DOHH2 (cell line): ENCODE measurements at regions not wholly inside any gene's neighbourhood (a gene's known extent, or its start where the extent isn't known, plus 50 kb on each side); places are given as distances from the start of the nearest gene placed in this dataset.

ENCODE experiments used
- H3F3A ChIP-seq: fragments of 200-600 bp; sonication (generic), shearing (Covaris generic); 2 replicates; pipeline ENCODE4 v1.6.0; 2016; ENCODE audit warnings: antibody characterized with exemption, mild to moderate bottlenecking; ENCODE audit not compliant: control insufficient read depth, insufficient read depth
- H3K27ac ChIP-seq: fragments of 200-600 bp; sonication (generic); 2 replicates; pipeline ENCODE4 v1.5.1; 2014; ENCODE audit warnings: low read depth, mild to moderate bottlenecking, low read length, moderate library complexity
- H3K27me3 ChIP-seq: fragments of 200-600 bp; sonication (generic); 2 replicates; pipeline ENCODE4 v1.6.1; 2014; ENCODE audit warnings: mild to moderate bottlenecking, low read length, mixed read lengths; ENCODE audit not compliant: control insufficient read depth
- H3K36me3 ChIP-seq: fragments of 200-600 bp; sonication (generic); 2 replicates; pipeline ENCODE4 v1.6.1; 2014; ENCODE audit warnings: mild to moderate bottlenecking, low read length, moderate library complexity, mixed read lengths; ENCODE audit not compliant: control insufficient read depth
- H3K4me1 ChIP-seq: fragments of 200-600 bp; sonication (generic); 2 replicates; pipeline ENCODE4 v1.6.1; 2014; ENCODE audit warnings: mild to moderate bottlenecking, low read length, mixed read lengths; ENCODE audit not compliant: control insufficient read depth
- H3K4me2 ChIP-seq: fragments of 200-600 bp; sonication (generic); 2 replicates; pipeline ENCODE4 v1.6.0; 2014; ENCODE audit warnings: mild to moderate bottlenecking, low read length, moderate library complexity
- H3K4me3 ChIP-seq: fragments of 200-600 bp; sonication (generic); 2 replicates; pipeline ENCODE4 v1.5.1; 2014; ENCODE audit warnings: mild to moderate bottlenecking, low read length, mixed read lengths
- H3K79me2 ChIP-seq: fragments of 200-600 bp; sonication (generic); 2 replicates; pipeline ENCODE4 v1.6.1; 2014; ENCODE audit warnings: mild to moderate bottlenecking, low read length, mixed read lengths; ENCODE audit not compliant: control insufficient read depth
- H3K9me2 ChIP-seq: fragments of 200-600 bp; sonication (generic); replicated peaks from 2 replicates; pipeline ENCODE4 v1.6.1; 2014; ENCODE audit warnings: mild to moderate bottlenecking, low read length, mixed read lengths; ENCODE audit not compliant: control insufficient read depth
- H3K9me3 ChIP-seq: fragments of 200-600 bp; sonication (generic); 2 replicates; pipeline ENCODE4 v1.6.1; 2014; ENCODE audit warnings: antibody characterized with exemption, low read length, mixed read lengths; ENCODE audit not compliant: control insufficient read depth, insufficient read depth
- H4K20me1 ChIP-seq: fragments of 200-600 bp; sonication (generic); 2 replicates; pipeline ENCODE4 v1.6.0; 2014; ENCODE audit warnings: low read depth, mild to moderate bottlenecking, antibody characterized with exemption, low read length, moderate library complexity; ENCODE audit not compliant: control insufficient read depth, insufficient read depth
- EZH2phosphoT487 ChIP-seq: fragments of 200-600 bp; sonication (generic); IDR thresholded peaks from 2 replicates; pipeline ENCODE4 v1.6.1; 2017; ENCODE audit warnings: borderline replicate concordance, mild to moderate bottlenecking, antibody characterized with exemption, low read length, moderate library complexity, mixed read lengths
- TF ChIP-seq, protein P1 (sequence below): fragments of 200-600 bp; sonication (generic); IDR thresholded peaks from one replicate; pipeline ENCODE4 v1.5.1; 2014; ENCODE audit warnings: antibody characterized with exemption, mild to moderate bottlenecking, low read depth, low read length; ENCODE audit not compliant: poor library complexity, severe bottlenecking

DNA sequence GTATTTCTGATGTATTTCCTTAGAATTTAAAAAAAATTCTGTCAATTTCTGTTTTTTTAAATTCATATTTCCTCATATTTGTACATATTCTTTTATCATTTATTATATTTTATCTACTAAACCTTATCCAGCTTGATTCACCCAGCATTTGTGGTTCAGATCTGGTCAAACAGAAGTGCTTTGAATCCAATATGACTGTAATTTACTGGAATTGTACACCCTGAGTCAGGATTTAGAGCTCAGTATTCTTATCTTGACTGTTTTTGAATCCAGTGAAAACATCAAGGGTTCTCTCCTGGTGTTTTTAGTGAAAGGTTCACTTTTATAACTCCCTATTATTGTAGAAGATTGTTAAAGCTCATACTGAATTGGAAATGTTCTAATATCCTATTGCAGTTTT lies 1077.0 kb upstream of the NCAM2 start:
- H3K27ac ChIP-seq, result no peak overlapping the region
- H3K4me2 ChIP-seq, result no peak overlapping the region
- H3K36me3 ChIP-seq, result no peaks in the 10 kb centered on the region
- no peaks in the 10 kb centered on the region for H3K79me2 ChIP-seq
- H3K9me3 ChIP-seq, result no peaks in the 10 kb centered on the region
- H4K20me1 ChIP-seq, result no peaks in the 10 kb centered on the region
- TF ChIP-seq, protein P1, sequence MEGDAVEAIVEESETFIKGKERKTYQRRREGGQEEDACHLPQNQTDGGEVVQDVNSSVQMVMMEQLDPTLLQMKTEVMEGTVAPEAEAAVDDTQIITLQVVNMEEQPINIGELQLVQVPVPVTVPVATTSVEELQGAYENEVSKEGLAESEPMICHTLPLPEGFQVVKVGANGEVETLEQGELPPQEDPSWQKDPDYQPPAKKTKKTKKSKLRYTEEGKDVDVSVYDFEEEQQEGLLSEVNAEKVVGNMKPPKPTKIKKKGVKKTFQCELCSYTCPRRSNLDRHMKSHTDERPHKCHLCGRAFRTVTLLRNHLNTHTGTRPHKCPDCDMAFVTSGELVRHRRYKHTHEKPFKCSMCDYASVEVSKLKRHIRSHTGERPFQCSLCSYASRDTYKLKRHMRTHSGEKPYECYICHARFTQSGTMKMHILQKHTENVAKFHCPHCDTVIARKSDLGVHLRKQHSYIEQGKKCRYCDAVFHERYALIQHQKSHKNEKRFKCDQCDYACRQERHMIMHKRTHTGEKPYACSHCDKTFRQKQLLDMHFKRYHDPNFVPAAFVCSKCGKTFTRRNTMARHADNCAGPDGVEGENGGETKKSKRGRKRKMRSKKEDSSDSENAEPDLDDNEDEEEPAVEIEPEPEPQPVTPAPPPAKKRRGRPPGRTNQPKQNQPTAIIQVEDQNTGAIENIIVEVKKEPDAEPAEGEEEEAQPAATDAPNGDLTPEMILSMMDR, result no peak
- TF ChIP-seq EZH2phosphoT487, result no peak
- H3K9me2 ChIP-seq, result no peaks in the 10 kb centered on the region
- H3K4me3 ChIP-seq, result no peak overlapping the region
- no peaks in the 10 kb centered on the region for H3K27me3 ChIP-seq
- no peaks in the 10 kb centered on the region for H3F3A ChIP-seq
- H3K4me1 ChIP-seq, result no peaks in the 10 kb centered on the region

DNA sequence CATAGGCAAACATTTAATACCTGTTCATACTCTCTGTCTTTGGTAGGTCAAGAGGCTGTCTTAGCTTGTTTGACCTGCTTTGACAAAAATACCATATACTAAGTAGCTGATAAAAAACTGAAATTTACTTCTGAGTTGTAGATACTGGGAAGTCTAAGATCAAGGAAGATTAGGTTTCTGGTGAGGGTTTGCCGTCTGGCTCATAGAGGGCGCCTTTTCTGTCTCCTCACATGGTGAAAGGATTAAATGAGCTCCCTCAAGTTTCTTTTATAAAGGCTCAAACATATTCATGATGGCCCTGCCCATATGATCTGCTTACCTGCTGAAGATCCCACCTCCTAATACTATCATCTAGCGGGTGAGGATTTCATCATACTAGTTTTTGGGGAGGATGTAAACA lies 1076.1 kb upstream of the NCAM2 start:
- H3K4me3 ChIP-seq, result no peak overlapping the region
- TF ChIP-seq, protein P1, result no peak
- TF ChIP-seq EZH2phosphoT487, result no peak
- H3K9me3 ChIP-seq, result no peaks in the 10 kb centered on the region
- H3K27ac ChIP-seq, result no peak overlapping the region
- H3K36me3 ChIP-seq, result no peaks in the 10 kb centered on the region
- no peaks in the 10 kb centered on the region for H3K79me2 ChIP-seq
- no peaks in the 10 kb centered on the region for H3K9me2 ChIP-seq
- no peaks in the 10 kb centered on the region for H3K27me3 ChIP-seq
- no peaks in the 10 kb centered on the region for H3F3A ChIP-seq
- no peaks in the 10 kb centered on the region for H4K20me1 ChIP-seq
- H3K4me1 ChIP-seq, result no peaks in the 10 kb centered on the region
- H3K4me2 ChIP-seq, result no peak overlapping the region

DNA sequence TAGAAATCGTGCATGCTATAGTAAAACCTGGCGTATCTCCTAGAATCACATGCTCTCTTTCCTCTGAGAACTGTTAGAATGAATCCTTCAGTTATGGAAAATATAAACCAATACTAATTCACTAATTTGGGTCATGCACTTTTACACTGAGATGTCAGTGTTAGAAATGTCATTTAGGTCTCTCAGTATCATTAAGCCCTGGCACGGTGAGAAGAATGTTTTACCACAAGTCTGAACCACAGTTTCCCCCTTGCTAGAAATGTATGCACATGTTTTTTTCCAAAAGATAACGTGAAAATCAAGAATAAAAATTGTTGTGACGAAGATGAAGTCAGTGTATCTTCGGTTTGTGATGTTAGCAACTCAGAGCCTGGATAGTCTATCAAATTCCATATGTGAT lies 1062.7 kb upstream of the NCAM2 start:
- Histone ChIP-seq H4K20me1 (no peaks in the 10 kb centered on the region), H3K4me1 (no peaks in the 10 kb centered on the region), H3K36me3 (no peaks in the 10 kb centered on the region), H3F3A (no peaks in the 10 kb centered on the region), H3K79me2 (no peaks in the 10 kb centered on the region), H3K27me3 (no peaks in the 10 kb centered on the region), H3K4me3 (no peak overlapping the region), H3K9me2 (no peaks in the 10 kb centered on the region), H3K27ac (no peak overlapping the region), H3K9me3 (no peaks in the 10 kb centered on the region), H3K4me2 (no peak overlapping the region)
- TF ChIP-seq, protein P1, result no peak
- no peak for TF ChIP-seq EZH2phosphoT487

DNA sequence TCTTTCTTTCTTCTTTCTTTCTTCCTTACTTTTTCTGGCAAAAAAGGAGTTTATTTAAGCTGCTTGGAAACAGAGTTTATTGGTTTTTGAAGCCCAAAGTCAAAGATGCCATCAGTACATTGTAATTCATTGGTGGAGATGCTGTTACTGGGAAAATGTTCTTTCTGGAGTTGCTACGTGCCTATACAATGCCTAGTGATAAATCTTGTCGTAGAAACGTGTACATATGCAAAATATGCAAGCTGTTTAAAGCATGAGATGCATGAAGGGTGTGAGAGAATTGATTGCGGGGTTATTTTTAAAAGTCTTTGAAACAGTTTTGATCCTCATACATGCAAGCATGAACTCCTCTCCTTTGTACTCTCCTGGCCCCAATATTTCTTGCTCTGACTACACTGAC lies 1060.6 kb upstream of the NCAM2 start:
- H3K9me2 ChIP-seq, result no peaks in the 10 kb centered on the region
- H3K4me1 ChIP-seq, result no peaks in the 10 kb centered on the region
- no peaks in the 10 kb centered on the region for H3F3A ChIP-seq
- H3K27ac ChIP-seq, result no peak overlapping the region
- no peaks in the 10 kb centered on the region for H3K9me3 ChIP-seq
- H4K20me1 ChIP-seq, result no peaks in the 10 kb centered on the region
- no peaks in the 10 kb centered on the region for H3K27me3 ChIP-seq
- no peaks in the 10 kb centered on the region for H3K79me2 ChIP-seq
- no peak overlapping the region for H3K4me3 ChIP-seq
- no peak overlapping the region for H3K4me2 ChIP-seq
- no peak for TF ChIP-seq EZH2phosphoT487
- TF ChIP-seq, protein P1, result no peak
- H3K36me3 ChIP-seq, result no peaks in the 10 kb centered on the region
